LNCAP (cell line): ENCODE measurements at regions not wholly inside any gene's neighbourhood (a gene's known extent, or its start where the extent isn't known, plus 50 kb on each side); places are given as distances from the start of the nearest gene placed in this dataset.

ENCODE experiments used
- TF ChIP-seq, protein P1 (sequence below): fragments of 450-650 bp; IDR thresholded peaks from 2 replicates; pipeline ENCODE4 v1.5.1; 2017; ENCODE audit warnings: mild to moderate bottlenecking

DNA sequence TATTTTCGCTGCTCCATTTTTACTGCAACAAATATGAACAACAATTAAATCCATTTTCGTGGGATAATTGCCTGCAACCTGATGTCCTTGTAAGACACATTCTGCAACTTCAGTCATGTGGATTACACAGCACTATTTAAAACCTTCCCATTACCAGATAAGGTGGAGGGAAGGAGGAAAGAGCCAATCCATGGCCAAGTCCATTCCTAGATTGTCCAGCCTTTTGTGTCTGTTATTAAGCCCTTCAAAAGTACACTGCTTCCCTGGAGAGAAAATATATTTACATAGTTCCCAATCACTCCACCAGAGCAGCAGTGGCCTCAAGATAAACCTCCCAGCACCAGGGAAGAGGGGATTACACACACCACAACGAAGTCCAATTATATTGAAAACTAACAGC lies 347.9 kb downstream of the CDH26 start:
- TF ChIP-seq, protein P1, sequence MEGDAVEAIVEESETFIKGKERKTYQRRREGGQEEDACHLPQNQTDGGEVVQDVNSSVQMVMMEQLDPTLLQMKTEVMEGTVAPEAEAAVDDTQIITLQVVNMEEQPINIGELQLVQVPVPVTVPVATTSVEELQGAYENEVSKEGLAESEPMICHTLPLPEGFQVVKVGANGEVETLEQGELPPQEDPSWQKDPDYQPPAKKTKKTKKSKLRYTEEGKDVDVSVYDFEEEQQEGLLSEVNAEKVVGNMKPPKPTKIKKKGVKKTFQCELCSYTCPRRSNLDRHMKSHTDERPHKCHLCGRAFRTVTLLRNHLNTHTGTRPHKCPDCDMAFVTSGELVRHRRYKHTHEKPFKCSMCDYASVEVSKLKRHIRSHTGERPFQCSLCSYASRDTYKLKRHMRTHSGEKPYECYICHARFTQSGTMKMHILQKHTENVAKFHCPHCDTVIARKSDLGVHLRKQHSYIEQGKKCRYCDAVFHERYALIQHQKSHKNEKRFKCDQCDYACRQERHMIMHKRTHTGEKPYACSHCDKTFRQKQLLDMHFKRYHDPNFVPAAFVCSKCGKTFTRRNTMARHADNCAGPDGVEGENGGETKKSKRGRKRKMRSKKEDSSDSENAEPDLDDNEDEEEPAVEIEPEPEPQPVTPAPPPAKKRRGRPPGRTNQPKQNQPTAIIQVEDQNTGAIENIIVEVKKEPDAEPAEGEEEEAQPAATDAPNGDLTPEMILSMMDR: no peak

- TF ChIP-seq, protein P1: no peak
Measured at GRCh38 chr20:60306551-60306950, 348.3 kb downstream of the CDH26 start.

DNA sequence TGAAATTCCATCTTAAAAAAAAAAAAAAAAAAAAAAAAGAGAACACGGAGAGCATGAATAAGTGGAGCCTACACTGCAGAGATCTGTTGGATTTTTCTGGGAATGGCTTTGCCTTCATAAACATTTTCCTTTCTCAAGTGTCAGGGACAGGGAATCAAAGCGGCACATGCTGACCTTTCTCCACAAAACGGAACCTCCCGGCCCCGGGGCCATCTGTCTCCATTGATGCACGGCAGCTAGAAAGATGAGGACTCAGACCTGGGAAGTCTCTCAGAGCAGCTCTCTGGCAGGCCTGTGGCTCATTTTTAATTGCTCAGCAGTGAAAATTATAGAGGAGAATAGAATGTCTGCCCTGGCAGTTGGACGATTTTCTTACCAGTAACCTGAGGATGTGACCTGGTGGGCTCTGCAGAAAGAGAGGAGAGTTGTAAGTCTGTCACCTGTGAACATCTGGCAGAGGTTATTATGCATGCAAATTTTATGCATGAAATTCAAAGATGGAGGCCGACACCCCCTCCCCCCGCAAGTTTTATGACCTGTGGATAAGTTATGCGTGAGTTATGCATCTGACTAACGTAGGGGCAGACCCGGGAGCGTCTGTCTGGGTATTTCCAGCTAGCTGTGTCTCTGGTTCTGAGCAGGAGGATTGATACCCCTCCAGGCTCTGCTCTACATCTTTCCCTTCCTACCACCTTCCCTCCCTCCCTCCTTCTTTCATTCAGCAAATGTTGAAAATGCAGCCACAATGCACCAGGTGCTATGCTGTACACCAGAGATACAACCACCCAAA lies 352.5 kb downstream of the CDH26 start:
- TF ChIP-seq, protein P1: no peak

DNA sequence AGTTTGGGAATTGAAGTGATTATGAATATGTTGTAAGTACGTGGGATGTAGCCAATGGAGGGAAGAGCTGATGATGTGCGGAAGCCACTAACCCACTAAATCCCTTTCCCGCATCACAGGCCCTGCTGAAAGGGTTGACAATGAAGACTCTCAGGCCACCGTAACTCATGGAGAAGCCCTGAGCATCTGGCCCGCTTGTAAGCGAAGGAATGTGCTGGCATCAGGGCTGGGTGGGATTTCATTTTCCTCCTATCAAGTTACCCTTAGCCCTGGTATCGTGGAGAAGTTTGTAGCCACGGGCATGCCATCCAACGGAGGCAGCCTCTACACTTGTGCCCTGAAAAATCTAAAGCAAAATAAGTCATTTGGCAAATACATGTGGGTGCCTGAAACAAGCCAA lies 355.0 kb downstream of the CDH26 start:
- TF ChIP-seq, protein P1: no peak

DNA sequence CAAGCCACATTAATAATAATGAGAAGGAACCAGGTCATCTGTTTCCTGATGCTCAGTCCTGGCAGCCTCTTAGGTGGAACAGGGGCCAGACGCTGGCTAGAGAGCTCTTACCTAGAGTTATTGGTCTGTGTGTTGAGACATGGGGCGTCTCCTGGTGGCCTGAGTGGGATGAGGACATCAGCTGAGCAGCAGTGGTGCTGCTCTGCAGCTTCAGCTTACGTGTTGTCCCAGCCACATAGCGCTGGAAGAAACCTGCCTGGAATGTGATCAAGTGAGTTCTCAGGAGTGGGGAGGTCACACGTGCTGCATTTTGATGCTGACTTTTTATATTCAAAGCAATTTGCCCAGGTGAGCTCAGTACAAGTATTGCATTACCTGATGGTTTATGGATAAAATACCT lies 355.4 kb downstream of the CDH26 start:
- TF ChIP-seq, protein P1: no peak

- TF ChIP-seq, protein P1: no peak
Measured at GRCh38 chr20:60314727-60315126, 356.5 kb downstream of the CDH26 start.

- TF ChIP-seq, protein P1: no peak
Measured at GRCh38 chr20:60316476-60317158, 358.4 kb downstream of the CDH26 start.
